AG09319 (cell line): ENCODE measurements at regions not wholly inside any gene's neighbourhood (a gene's known extent, or its start where the extent isn't known, plus 50 kb on each side); places are given as distances from the start of the nearest gene placed in this dataset.

ENCODE experiments used
- DNase-seq: peaks from one replicate; pipeline ENCODE4 v3.0.0-alpha.2; 2010; ENCODE audit warnings: low read depth; ENCODE audit errors: extremely low read depth
- TF ChIP-seq, protein P1 (sequence below): IDR thresholded peaks from 2 replicates; pipeline ENCODE4 v1.5.1; 2011; ENCODE audit warnings: low read depth, mild to moderate bottlenecking, inconsistent platforms, low read length, moderate library complexity

DNA sequence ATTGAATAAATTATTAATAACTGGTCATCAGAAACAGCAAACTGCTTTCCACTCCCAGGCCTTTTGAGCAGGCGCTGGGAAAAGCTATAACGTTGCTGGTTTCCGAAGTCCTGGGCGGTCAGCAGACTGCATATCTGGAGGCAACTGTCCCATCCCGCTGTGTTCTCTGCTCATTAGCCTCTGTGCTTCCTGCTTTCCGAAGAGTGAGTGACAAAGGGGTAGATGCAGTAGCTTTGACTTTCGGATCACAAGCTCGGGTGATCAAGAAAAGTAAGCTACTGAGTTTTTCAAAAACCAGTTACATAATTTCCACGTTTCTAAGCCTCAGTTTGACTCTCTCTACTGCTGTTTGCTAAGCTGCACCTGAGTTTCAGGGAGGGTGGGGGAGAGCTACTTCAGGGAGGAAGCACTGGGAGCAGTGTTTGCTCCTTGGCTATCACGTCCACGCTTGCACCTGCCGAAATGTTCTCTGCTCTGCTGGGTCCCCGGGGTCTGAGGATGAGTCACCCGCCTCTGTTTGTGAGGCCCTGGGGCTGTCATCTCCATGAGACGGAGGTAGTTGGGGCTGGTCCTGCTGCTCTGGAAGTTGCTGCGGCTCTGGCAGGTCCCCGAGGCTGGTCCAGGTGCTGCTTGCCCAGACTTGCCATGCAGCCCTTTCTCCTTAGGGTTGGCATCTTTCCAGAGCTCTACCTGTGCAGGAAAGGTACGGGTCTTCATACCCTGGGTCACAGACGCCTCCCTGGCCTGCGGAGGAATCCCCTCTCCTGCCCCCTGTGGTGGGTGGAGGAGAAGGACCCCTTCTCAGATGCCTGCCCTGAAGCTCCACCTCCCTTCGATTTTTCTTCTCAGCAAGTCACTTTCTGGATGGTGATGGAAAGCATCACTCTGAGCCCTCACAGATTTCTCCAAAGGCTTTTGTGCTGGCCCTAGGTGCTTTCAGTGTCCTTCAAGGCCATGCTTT, 220.0 kb downstream of the QKI start:
- DNase-seq: no peak
- TF ChIP-seq, protein P1, sequence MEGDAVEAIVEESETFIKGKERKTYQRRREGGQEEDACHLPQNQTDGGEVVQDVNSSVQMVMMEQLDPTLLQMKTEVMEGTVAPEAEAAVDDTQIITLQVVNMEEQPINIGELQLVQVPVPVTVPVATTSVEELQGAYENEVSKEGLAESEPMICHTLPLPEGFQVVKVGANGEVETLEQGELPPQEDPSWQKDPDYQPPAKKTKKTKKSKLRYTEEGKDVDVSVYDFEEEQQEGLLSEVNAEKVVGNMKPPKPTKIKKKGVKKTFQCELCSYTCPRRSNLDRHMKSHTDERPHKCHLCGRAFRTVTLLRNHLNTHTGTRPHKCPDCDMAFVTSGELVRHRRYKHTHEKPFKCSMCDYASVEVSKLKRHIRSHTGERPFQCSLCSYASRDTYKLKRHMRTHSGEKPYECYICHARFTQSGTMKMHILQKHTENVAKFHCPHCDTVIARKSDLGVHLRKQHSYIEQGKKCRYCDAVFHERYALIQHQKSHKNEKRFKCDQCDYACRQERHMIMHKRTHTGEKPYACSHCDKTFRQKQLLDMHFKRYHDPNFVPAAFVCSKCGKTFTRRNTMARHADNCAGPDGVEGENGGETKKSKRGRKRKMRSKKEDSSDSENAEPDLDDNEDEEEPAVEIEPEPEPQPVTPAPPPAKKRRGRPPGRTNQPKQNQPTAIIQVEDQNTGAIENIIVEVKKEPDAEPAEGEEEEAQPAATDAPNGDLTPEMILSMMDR: no peak

GRCh38 chr6:163630991-163631390, 216.5 kb downstream of the QKI start:
- DNase-seq: no peak
- TF ChIP-seq, protein P1: no peak

- TF ChIP-seq, protein P1: no peak
- no peak for DNase-seq
These were observed 216.1 kb downstream of the QKI start for GRCh38 chr6:163630572-163630971.

DNA sequence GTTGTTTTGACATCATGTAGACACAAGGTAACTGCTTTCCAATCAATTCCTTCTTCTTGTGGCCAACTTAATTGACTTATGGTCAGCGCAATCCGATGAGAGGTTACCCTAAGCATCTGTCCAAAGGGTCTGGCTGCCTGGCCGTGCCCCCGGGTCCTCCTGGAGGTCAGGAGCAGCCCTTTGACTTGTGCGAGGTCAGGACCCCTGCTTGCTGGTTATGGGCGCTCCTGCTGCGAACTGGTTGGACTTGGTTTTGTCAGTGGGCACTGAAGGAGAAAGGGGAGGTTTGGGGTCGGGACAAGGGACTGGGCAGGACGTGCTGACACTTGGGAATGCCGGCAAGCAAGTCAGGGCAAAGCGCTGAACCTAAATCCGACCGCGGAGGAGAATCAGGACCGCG, 215.6 kb downstream of the QKI start:
- TF ChIP-seq, protein P1: no peak
- no peak for DNase-seq
